NT2/D1 (cell line): ENCODE measurements at regions not wholly inside any gene's neighbourhood (a gene's known extent, or its start where the extent isn't known, plus 50 kb on each side); places are given as distances from the start of the nearest gene placed in this dataset.
"Not testable (repeated sequence)": the region's sequence is repeated elsewhere in the genome, so short reads cannot be mapped to it uniquely, and the experiment has no call there.

ENCODE experiments used
- DNase-seq: peaks from one replicate; pipeline ENCODE4 v3.0.0-alpha.2; 2011; ENCODE audit warnings: low read depth, low spot score
- H3K27me3 ChIP-seq: 2 replicates; pipeline ENCODE4 v1.6.0; 2011; ENCODE audit warnings: mild to moderate bottlenecking; ENCODE audit not compliant: insufficient read length, insufficient read depth
- H3K36me3 ChIP-seq: 2 replicates; pipeline ENCODE4 v1.6.1; 2011; ENCODE audit warnings: mild to moderate bottlenecking, low read length, mixed read lengths; ENCODE audit not compliant: insufficient read depth, insufficient read length
- H3K4me1 ChIP-seq: 2 replicates; pipeline ENCODE4 v1.5.1; 2011; ENCODE audit not compliant: insufficient read depth, insufficient read length
- H3K4me3 ChIP-seq: 2 replicates; pipeline ENCODE4 v1.5.1; 2011; ENCODE audit warnings: low read depth; ENCODE audit not compliant: insufficient read length
- H3K9ac ChIP-seq: 2 replicates; pipeline ENCODE4 v1.6.0; 2011; ENCODE audit warnings: low read depth; ENCODE audit not compliant: insufficient read length
- H3K9me3 ChIP-seq: 2 replicates; pipeline ENCODE4 v1.5.1; 2011; ENCODE audit warnings: mild to moderate bottlenecking, low read length; ENCODE audit not compliant: insufficient read depth
- SUZ12 ChIP-seq: IDR thresholded peaks from 2 replicates; pipeline ENCODE4 v1.6.1; 2011; ENCODE audit not compliant: insufficient read length, insufficient read depth; ENCODE audit errors: extremely low read depth
- YY1 ChIP-seq: IDR thresholded peaks from 2 replicates; pipeline ENCODE4 v1.6.1; 2011; ENCODE audit not compliant: insufficient read length, insufficient read depth
- ZNF274 ChIP-seq: IDR thresholded peaks from 2 replicates; pipeline ENCODE4 v1.6.1; 2011; ENCODE audit warnings: mild to moderate bottlenecking, low read depth, low read length

GRCh38 chrX:45577361-45577760 lies 376.7 kb upstream of the DIPK2B start:
- Histone ChIP-seq H3K27me3 (no peaks in the 10 kb centered on the region), H3K9me3 (peaks cover 9% of the 10 kb centered on the region; the same call in 1 of the 2 replicates), H3K36me3 (no peaks in the 10 kb centered on the region), H3K4me1 (no peaks in the 10 kb centered on the region), H3K9ac (no peak overlapping the region), H3K4me3 (no peak overlapping the region)
- TF ChIP-seq YY1 (no peak), ZNF274 (no peak), SUZ12 (no peak)
- no peak for DNase-seq

GRCh38 chrX:45571453-45571852 lies 370.8 kb upstream of the DIPK2B start:
- DNase-seq: peak; percentile 2
- H3K27me3 ChIP-seq: no peaks in the 10 kb centered on the region
- H3K4me1 ChIP-seq: no peaks in the 10 kb centered on the region
- TF ChIP-seq SUZ12 (no peak), YY1 (no peak), ZNF274 (no peak)
- no peaks in the 10 kb centered on the region for H3K36me3 ChIP-seq
- no peak overlapping the region for H3K9ac ChIP-seq
- H3K4me3 ChIP-seq: no peak overlapping the region
- no peaks in the 10 kb centered on the region for H3K9me3 ChIP-seq

DNA sequence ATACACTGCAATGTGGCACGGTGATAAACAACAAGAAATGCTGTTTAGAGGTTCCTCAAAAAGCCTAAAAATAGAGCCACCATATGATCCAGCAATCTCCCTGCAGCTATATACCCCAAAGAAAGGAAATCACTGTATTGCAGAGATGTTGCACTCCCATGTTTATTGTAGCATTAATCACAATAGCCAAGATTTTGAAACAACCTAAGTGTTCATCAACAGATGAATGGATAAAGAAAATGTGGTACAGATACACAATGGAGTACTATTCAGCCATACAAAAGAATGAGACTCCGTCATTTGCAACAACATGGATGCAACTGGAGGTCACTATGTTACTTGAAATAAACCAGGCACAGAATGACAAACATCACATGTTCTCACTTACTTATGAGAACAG lies 365.8 kb upstream of the DIPK2B start:
- DNase-seq: no peak
- no peak overlapping the region for H3K4me3 ChIP-seq
- TF ChIP-seq YY1: no peak
- TF ChIP-seq ZNF274: no peak
- TF ChIP-seq SUZ12: no peak

DNA sequence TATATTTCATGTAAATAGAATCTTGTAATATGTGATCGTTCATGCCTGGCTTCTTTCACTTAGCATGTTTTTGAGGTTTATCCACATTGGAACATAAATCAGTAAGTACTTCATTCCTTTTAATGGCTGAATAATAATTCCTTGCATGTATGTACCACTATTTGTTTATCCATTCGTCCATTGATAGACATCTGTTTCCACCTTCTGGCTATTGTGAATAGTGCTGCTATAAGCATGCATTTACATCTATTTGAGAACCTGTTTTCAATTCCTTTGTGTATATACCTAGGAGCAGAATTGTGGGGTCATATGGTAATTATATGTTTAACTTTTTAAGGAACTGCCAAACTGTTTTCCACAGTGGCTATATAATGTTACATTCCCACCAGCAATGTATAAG lies 356.7 kb upstream of the DIPK2B start:
- H3K4me3 ChIP-seq: no peak overlapping the region
- no peaks in the 10 kb centered on the region for H3K36me3 ChIP-seq
- H3K4me1 ChIP-seq: no peaks in the 10 kb centered on the region
- H3K27me3 ChIP-seq: no peaks in the 10 kb centered on the region
- DNase-seq: no peak
- no peak overlapping the region for H3K9ac ChIP-seq
- no peaks in the 10 kb centered on the region for H3K9me3 ChIP-seq
- TF ChIP-seq YY1 (no peak), ZNF274 (no peak), SUZ12 (no peak)

More for the DNA sequence above, 365.8 kb upstream of the DIPK2B start:
- no peaks in the 10 kb centered on the region for H3K9me3 ChIP-seq
- H3K27me3 ChIP-seq: no peaks in the 10 kb centered on the region
- H3K36me3 ChIP-seq: no peaks in the 10 kb centered on the region
- H3K4me1 ChIP-seq: no peaks in the 10 kb centered on the region
- H3K9ac ChIP-seq: no peak overlapping the region

GRCh38 chrX:45554736-45555135 lies 354.1 kb upstream of the DIPK2B start:
- TF ChIP-seq YY1 (no peak), SUZ12 (no peak), ZNF274 (no peak)
- DNase-seq: no peak
- Histone ChIP-seq H3K9me3 (no peaks in the 10 kb centered on the region), H3K9ac (no peak overlapping the region), H3K4me3 (no peak overlapping the region), H3K4me1 (no peaks in the 10 kb centered on the region), H3K36me3 (no peaks in the 10 kb centered on the region), H3K27me3 (no peaks in the 10 kb centered on the region)

DNA sequence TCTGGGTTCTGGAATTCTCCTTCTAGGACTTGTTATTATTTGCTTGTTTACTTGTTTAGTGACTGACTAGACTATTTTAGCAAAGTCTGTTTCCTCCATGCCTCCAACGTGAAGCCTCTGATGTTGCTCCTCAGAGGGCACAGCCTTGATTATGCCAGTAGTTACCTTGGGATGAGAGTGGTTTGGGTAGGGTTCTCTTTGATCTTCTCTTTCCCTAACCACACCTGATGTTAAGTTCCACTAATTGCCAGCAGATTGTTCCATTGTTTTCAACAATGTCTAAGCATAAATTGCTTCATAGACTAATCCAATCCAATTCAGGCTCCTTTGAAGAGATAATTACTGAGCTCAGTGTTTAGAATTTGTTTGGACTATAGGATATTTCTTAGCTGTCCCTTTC lies 352.7 kb upstream of the DIPK2B start:
- Histone ChIP-seq H3K9me3 (no peaks in the 10 kb centered on the region), H3K9ac (no peak overlapping the region), H3K4me3 (no peak overlapping the region), H3K27me3 (no peaks in the 10 kb centered on the region), H3K36me3 (no peaks in the 10 kb centered on the region), H3K4me1 (no peaks in the 10 kb centered on the region)
- TF ChIP-seq SUZ12 (no peak), ZNF274 (no peak), YY1 (no peak)
- DNase-seq: no peak

- H3K27me3 ChIP-seq, H3K9ac ChIP-seq, DNase-seq, H3K4me3 ChIP-seq, H3K4me1 ChIP-seq, H3K36me3 ChIP-seq: not testable (repeated sequence)
- peaks cover 23% of the 10 kb centered on the region; the same call in 1 of the 2 replicates for H3K9me3 ChIP-seq
These were observed 346.0 kb upstream of the DIPK2B start for GRCh38 chrX:45546697-45547096.

DNA sequence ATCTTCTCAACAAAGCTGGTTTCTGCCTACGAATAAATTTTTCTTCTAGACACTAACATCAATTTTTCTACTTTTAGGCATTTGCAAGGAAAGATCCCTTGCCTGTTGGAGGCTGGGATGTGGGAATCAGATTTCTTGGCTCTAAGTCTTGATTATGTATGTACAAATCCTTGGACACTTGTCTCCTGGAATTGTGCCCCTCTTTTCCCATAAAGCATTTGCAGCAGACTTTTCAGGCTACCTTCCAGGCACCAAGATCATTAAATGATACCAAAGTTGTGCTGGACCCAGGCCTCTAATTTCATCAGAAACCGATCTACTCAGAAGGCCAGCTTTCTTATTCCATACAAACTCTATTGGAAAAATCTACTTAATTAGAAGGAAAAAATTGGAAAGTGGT lies 339.5 kb upstream of the DIPK2B start:
- H3K27me3 ChIP-seq: no peaks in the 10 kb centered on the region
- TF ChIP-seq ZNF274: no peak
- TF ChIP-seq YY1: no peak
- TF ChIP-seq SUZ12: no peak
- no peak overlapping the region for H3K9ac ChIP-seq
- no peaks in the 10 kb centered on the region for H3K36me3 ChIP-seq
- no peak for DNase-seq
- no peaks in the 10 kb centered on the region for H3K4me1 ChIP-seq
- H3K9me3 ChIP-seq: peaks cover 1% of the 10 kb centered on the region; the same call in 1 of the 2 replicates
- no peak overlapping the region for H3K4me3 ChIP-seq
